WTC11 (cell line): ENCODE measurements at regions not wholly inside any gene's neighbourhood (a gene's known extent, or its start where the extent isn't known, plus 50 kb on each side); places are given as distances from the start of the nearest gene placed in this dataset.

Experiments used
- ATAC-seq: fragments of 200-7000 bp; cut with Tn5 transposase; 2 replicates; pipeline ENCODE4 v1.10.0; 2021; ENCODE audit warnings: mild to moderate bottlenecking, moderate library complexity
- CTCF ChIA-PET: fragments of 300-600 bp; sonication (Branson Sonifier 250); formaldehyde crosslinking; loops from one replicate; lab custom pipeline; 2021; ENCODE audit warnings: antibody characterized with exemption; lab: Charles Lee
- POLR2A ChIA-PET: fragments of 350-600 bp; sonication (Branson Sonifier 250); formaldehyde crosslinking; loops from one replicate; lab custom pipeline; 2021; ENCODE audit warnings: antibody characterized with exemption; lab: Charles Lee
- DNase-seq: peaks from one replicate; pipeline ENCODE4 v3.0.0; 2021; ENCODE audit warnings: low spot score
- H3K27ac Mint-ChIP-seq: 2 replicates; pipeline ENCODE4 v1.8.0; 2021; ENCODE audit warnings: mixed read lengths
- H3K27me3 Mint-ChIP-seq: 2 replicates; pipeline ENCODE4 v1.8.0; 2021; ENCODE audit warnings: low read depth, mild to moderate bottlenecking, moderate library complexity, mixed read lengths
- H3K36me3 Mint-ChIP-seq: 2 replicates; pipeline ENCODE4 v1.8.0; 2021; ENCODE audit warnings: mixed read lengths
- H3K4me1 Mint-ChIP-seq: 2 replicates; pipeline ENCODE4 v1.8.0; 2022; ENCODE audit warnings: mixed read lengths
- H3K4me3 Mint-ChIP-seq: 2 replicates; pipeline ENCODE4 v1.8.0; 2021; ENCODE audit warnings: mild to moderate bottlenecking, moderate library complexity, mixed read lengths
- H3K9me3 Mint-ChIP-seq: 2 replicates; pipeline ENCODE4 v1.8.0; 2021; ENCODE audit warnings: mixed read lengths
- ATF2 ChIP-seq: sonication (generic); formaldehyde crosslinking; IDR thresholded peaks from 2 replicates; pipeline ENCODE4 v1.8.1; 2022; ENCODE audit warnings: low read depth, missing genetic modification reagents, borderline replicate concordance
- CREB1 ChIP-seq: sonication (generic); formaldehyde crosslinking; IDR thresholded peaks from 2 replicates; pipeline ENCODE4 v1.8.0; 2023; ENCODE audit warnings: mild to moderate bottlenecking, missing genetic modification reagents
- CREM ChIP-seq: sonication (generic); formaldehyde crosslinking; IDR thresholded peaks from 2 replicates; pipeline ENCODE4 v1.8.1; 2022; ENCODE audit warnings: mild to moderate bottlenecking, missing genetic modification reagents, moderate library complexity
- ELF4 ChIP-seq: sonication (generic); formaldehyde crosslinking; IDR thresholded peaks from 2 replicates; pipeline ENCODE4 v1.8.1; 2022; ENCODE audit warnings: low read depth, mild to moderate bottlenecking, moderate library complexity, missing genetic modification reagents
- ESRRA ChIP-seq: sonication (generic); formaldehyde crosslinking; IDR thresholded peaks from 2 replicates; pipeline ENCODE4 v1.8.1; 2022; ENCODE audit warnings: mild to moderate bottlenecking, missing genetic modification reagents, borderline replicate concordance
- FOXJ3 ChIP-seq: sonication (generic); formaldehyde crosslinking; IDR thresholded peaks from 2 replicates; pipeline ENCODE4 v1.9.0; 2021; ENCODE audit warnings: missing genetic modification reagents, mild to moderate bottlenecking, borderline replicate concordance
- GABPB1 ChIP-seq: sonication (generic); formaldehyde crosslinking; IDR thresholded peaks from 2 replicates; pipeline ENCODE4 v1.8.1; 2023; ENCODE audit warnings: mild to moderate bottlenecking, missing genetic modification reagents
- GRHL2 ChIP-seq: fragments of 250-450 bp; sonication (Bioruptor Pico); IDR thresholded peaks from 2 replicates; pipeline ENCODE4 v1.8.0; 2022; ENCODE audit warnings: mild to moderate bottlenecking, moderate library complexity; ENCODE audit not compliant: insufficient replicate concordance, severe bottlenecking
- HMGA2 ChIP-seq: fragments of 250-450 bp; sonication (Bioruptor Pico); IDR thresholded peaks from 2 replicates; pipeline ENCODE4 v1.4.0; 2021; ENCODE audit warnings: mild to moderate bottlenecking, moderate library complexity
- JUN ChIP-seq: sonication (generic); formaldehyde crosslinking; IDR thresholded peaks from 2 replicates; pipeline ENCODE4 v1.8.0; 2023; ENCODE audit warnings: mild to moderate bottlenecking, missing genetic modification reagents
- MLX ChIP-seq: sonication (generic); formaldehyde crosslinking; IDR thresholded peaks from 2 replicates; pipeline ENCODE4 v1.8.1; 2023; ENCODE audit warnings: mild to moderate bottlenecking, missing genetic modification reagents, moderate library complexity
- NFYB ChIP-seq: sonication (generic); formaldehyde crosslinking; conservative IDR thresholded peaks from 2 replicates; pipeline ENCODE4 v1.8.0; 2022; ENCODE audit warnings: low read depth, missing genetic modification reagents
- RELA ChIP-seq: sonication (generic); formaldehyde crosslinking; IDR thresholded peaks from 2 replicates; pipeline ENCODE4 v1.8.1; 2022; ENCODE audit warnings: missing genetic modification reagents, mild to moderate bottlenecking, borderline replicate concordance
- RORB ChIP-seq: fragments of 250-450 bp; sonication (Bioruptor Pico); IDR thresholded peaks from 2 replicates; pipeline ENCODE4 v1.9.0; 2021; ENCODE audit warnings: mild to moderate bottlenecking
- TCF7 ChIP-seq: sonication (generic); formaldehyde crosslinking; IDR thresholded peaks from 2 replicates; pipeline ENCODE4 v1.8.0; 2022; ENCODE audit warnings: mild to moderate bottlenecking, low read depth, missing genetic modification reagents, moderate library complexity
- TP53 ChIP-seq: sonication (generic); formaldehyde crosslinking; IDR thresholded peaks from 2 replicates; pipeline ENCODE4 v1.8.1; 2023; ENCODE audit warnings: mild to moderate bottlenecking, missing genetic modification reagents
- ZNF121 ChIP-seq: sonication (generic); formaldehyde crosslinking; IDR thresholded peaks from 2 replicates; pipeline ENCODE4 v1.8.0; 2023; ENCODE audit warnings: missing genetic modification reagents
- ZNF416 ChIP-seq: fragments of 250-450 bp; sonication (Bioruptor Pico); IDR thresholded peaks from 2 replicates; pipeline ENCODE4 v1.9.0; 2021; ENCODE audit warnings: mild to moderate bottlenecking, inconsistent platforms
- ZNF671 ChIP-seq: fragments of 250-450 bp; sonication (Bioruptor Pico); IDR thresholded peaks from 2 replicates; pipeline ENCODE4 v1.8.0; 2021; ENCODE audit warnings: mild to moderate bottlenecking
- ZSCAN18 ChIP-seq: fragments of 250-450 bp; sonication (Bioruptor Pico); IDR thresholded peaks from 2 replicates; pipeline ENCODE4 v2.1.2; 2022; ENCODE audit warnings: mild to moderate bottlenecking, moderate library complexity
- TF ChIP-seq, protein P1 (sequence below): sonication (generic); formaldehyde crosslinking; IDR thresholded peaks from 2 replicates; pipeline ENCODE4 v1.8.1; 2023; ENCODE audit warnings: mild to moderate bottlenecking, missing genetic modification reagents
- TF ChIP-seq, protein P2 (sequence below): sonication (generic); formaldehyde crosslinking; IDR thresholded peaks from 2 replicates; pipeline ENCODE4 v1.8.0; 2022; ENCODE audit warnings: missing genetic modification reagents
- TF ChIP-seq, protein P3 (sequence below): sonication (generic); formaldehyde crosslinking; IDR thresholded peaks from 2 replicates; pipeline ENCODE4 v1.8.0; 2022; ENCODE audit warnings: mild to moderate bottlenecking, missing genetic modification reagents
- TF ChIP-seq, protein P4 (sequence below): fragments of 250-450 bp; sonication (Bioruptor Pico); IDR thresholded peaks from 2 replicates; pipeline ENCODE4 v1.9.0; 2021; ENCODE audit warnings: mild to moderate bottlenecking

DNA sequence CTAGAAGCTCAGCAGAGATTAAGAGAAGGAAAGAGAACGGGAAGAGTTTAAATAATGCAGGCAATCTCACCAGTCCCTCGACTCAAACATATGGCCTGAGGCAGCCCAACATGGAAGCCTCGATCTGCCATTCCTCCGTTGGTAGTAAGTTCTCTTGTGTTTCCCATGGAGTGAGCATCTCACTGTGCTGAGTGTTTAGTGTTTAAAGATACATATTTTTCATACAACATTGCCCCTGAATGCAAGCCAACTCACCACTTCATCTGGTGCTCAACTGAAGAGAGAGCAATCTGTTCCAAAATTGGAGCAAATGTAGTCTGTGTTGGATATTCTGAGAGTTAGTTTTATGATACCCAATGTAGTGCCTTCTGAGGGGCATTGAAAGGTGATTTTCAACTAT, 171.5 kb upstream of the ATP10B start (continued):
- TF ChIP-seq RORB (CRISPR knock-in tag) (no peak), HMGA2 (CRISPR knock-in tag) (no peak)

- ChIA-PET POLR2A (no interaction called here), CTCF (no interaction called here)
- Mint-ChIP-seq H3K9me3 (no peaks in the 10 kb centered on the region), H3K27me3 (no peaks in the 10 kb centered on the region), H3K4me3 (no peak overlapping the region), H3K27ac (no peak overlapping the region), H3K4me1 (no peaks in the 10 kb centered on the region), H3K36me3 (no peaks in the 10 kb centered on the region)
- TF ChIP-seq, protein P1, sequence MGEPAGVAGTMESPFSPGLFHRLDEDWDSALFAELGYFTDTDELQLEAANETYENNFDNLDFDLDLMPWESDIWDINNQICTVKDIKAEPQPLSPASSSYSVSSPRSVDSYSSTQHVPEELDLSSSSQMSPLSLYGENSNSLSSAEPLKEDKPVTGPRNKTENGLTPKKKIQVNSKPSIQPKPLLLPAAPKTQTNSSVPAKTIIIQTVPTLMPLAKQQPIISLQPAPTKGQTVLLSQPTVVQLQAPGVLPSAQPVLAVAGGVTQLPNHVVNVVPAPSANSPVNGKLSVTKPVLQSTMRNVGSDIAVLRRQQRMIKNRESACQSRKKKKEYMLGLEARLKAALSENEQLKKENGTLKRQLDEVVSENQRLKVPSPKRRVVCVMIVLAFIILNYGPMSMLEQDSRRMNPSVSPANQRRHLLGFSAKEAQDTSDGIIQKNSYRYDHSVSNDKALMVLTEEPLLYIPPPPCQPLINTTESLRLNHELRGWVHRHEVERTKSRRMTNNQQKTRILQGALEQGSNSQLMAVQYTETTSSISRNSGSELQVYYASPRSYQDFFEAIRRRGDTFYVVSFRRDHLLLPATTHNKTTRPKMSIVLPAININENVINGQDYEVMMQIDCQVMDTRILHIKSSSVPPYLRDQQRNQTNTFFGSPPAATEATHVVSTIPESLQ (CRISPR knock-in tag): no peak
- TF ChIP-seq ATF2 (CRISPR knock-in tag) (no peak), NFYB (CRISPR knock-in tag) (no peak), RELA (CRISPR knock-in tag) (no peak), GABPB1 (CRISPR knock-in tag) (no peak), JUN (CRISPR knock-in tag) (no peak), ZNF416 (CRISPR knock-in tag) (no peak), ELF4 (CRISPR knock-in tag) (no peak), CREM (CRISPR knock-in tag) (no peak), RORB (CRISPR knock-in tag) (no peak), ZNF121 (CRISPR knock-in tag) (no peak), CREB1 (CRISPR knock-in tag) (no peak), ZNF671 (CRISPR knock-in tag) (no peak)
- TF ChIP-seq, protein P2, sequence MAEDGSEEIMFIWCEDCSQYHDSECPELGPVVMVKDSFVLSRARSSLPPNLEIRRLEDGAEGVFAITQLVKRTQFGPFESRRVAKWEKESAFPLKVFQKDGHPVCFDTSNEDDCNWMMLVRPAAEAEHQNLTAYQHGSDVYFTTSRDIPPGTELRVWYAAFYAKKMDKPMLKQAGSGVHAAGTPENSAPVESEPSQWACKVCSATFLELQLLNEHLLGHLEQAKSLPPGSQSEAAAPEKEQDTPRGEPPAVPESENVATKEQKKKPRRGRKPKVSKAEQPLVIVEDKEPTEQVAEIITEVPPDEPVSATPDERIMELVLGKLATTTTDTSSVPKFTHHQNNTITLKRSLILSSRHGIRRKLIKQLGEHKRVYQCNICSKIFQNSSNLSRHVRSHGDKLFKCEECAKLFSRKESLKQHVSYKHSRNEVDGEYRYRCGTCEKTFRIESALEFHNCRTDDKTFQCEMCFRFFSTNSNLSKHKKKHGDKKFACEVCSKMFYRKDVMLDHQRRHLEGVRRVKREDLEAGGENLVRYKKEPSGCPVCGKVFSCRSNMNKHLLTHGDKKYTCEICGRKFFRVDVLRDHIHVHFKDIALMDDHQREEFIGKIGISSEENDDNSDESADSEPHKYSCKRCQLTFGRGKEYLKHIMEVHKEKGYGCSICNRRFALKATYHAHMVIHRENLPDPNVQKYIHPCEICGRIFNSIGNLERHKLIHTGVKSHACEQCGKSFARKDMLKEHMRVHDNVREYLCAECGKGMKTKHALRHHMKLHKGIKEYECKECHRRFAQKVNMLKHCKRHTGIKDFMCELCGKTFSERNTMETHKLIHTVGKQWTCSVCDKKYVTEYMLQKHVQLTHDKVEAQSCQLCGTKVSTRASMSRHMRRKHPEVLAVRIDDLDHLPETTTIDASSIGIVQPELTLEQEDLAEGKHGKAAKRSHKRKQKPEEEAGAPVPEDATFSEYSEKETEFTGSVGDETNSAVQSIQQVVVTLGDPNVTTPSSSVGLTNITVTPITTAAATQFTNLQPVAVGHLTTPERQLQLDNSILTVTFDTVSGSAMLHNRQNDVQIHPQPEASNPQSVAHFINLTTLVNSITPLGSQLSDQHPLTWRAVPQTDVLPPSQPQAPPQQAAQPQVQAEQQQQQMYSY (CRISPR knock-in tag): no peak
- TF ChIP-seq, protein P3, sequence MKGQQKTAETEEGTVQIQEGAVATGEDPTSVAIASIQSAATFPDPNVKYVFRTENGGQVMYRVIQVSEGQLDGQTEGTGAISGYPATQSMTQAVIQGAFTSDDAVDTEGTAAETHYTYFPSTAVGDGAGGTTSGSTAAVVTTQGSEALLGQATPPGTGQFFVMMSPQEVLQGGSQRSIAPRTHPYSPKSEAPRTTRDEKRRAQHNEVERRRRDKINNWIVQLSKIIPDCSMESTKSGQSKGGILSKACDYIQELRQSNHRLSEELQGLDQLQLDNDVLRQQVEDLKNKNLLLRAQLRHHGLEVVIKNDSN (CRISPR knock-in tag): no peak
- no peak for ATAC-seq
- DNase-seq: no peak
Observed at GRCh38 chr5:161022151-161022550, 170.1 kb upstream of the ATP10B start.

DNA sequence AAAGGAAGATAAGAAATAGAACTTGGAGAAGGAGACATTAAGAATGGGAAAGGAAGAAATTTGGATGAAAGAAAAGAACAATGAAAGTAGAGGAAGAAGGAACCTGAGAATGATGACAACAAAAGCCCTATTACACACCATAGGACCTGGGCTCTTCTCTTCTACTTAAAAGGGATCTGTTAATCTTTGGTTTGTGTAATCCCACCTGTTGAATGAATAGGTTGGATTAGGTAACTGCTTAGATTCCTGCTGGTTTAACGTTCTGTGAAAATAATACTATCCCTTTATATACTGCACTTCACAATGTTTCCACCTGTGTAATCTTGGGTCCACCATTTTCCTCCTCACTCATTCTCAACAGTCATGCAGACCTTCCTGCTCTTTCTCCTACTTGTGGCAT, 157.8 kb upstream of the ATP10B start:
- H3K27me3 Mint-ChIP-seq: no peaks in the 10 kb centered on the region; the same call in 1 of the 2 replicates
- H3K4me3 Mint-ChIP-seq: no peak overlapping the region
- DNase-seq (no peak), ATAC-seq (no peak)
- H3K4me1 Mint-ChIP-seq: peaks cover 6% of the 10 kb centered on the region
- ChIA-PET CTCF (no interaction called here), POLR2A (no interaction called here)
- no peaks in the 10 kb centered on the region; the same call in 1 of the 2 replicates for H3K36me3 Mint-ChIP-seq
- no peak overlapping the region for H3K27ac Mint-ChIP-seq
- peaks cover 11% of the 10 kb centered on the region for H3K9me3 Mint-ChIP-seq
- TF ChIP-seq GRHL2 (CRISPR knock-in tag): no peak
- TF ChIP-seq NFYB (CRISPR knock-in tag): no peak
- TF ChIP-seq MLX (CRISPR knock-in tag): no peak
- no peak for TF ChIP-seq TP53 (CRISPR knock-in tag)
- TF ChIP-seq ESRRA: no peak
- TF ChIP-seq, protein P4, sequence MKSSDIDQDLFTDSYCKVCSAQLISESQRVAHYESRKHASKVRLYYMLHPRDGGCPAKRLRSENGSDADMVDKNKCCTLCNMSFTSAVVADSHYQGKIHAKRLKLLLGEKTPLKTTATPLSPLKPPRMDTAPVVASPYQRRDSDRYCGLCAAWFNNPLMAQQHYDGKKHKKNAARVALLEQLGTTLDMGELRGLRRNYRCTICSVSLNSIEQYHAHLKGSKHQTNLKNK: no peak
- no peak for TF ChIP-seq ZSCAN18
- TF ChIP-seq TCF7 (CRISPR knock-in tag): no peak
- TF ChIP-seq FOXJ3 (CRISPR knock-in tag): no peak
